ENCODE measurements at regions not wholly inside any gene's neighbourhood (a gene's known extent, or its start where the extent isn't known, plus 50 kb on each side); places are given as distances from the start of the nearest gene placed in this dataset.

- TF ChIP-seq CTCF (IDR thresholded peaks at IDR 0.05): no peak
- no peak for TF ChIP-seq ZFX (IDR thresholded peaks at IDR 0.05; ENCODE audit: borderline replicate concordance)
- H3K27ac ChIP-seq: no peak overlapping the region
Measured at GRCh38 chr15:69826819-69827175, 270.9 kb downstream of the TLE3 start.

- TF ChIP-seq ZFX (IDR thresholded peaks at IDR 0.05; ENCODE audit: borderline replicate concordance) (no peak), CTCF (IDR thresholded peaks at IDR 0.05) (no peak)
- H3K27ac ChIP-seq: no peak overlapping the region
Measured at GRCh38 chr15:69827751-69828150, 270.0 kb downstream of the TLE3 start.

- no peak for TF ChIP-seq ZFX (IDR thresholded peaks at IDR 0.05; ENCODE audit: borderline replicate concordance)
- TF ChIP-seq CTCF (IDR thresholded peaks at IDR 0.05): no peak
- no peak overlapping the region for H3K27ac ChIP-seq
Measured at GRCh38 chr15:69828181-69828828, 269.4 kb downstream of the TLE3 start.

- H3K27ac ChIP-seq: no peak overlapping the region
- TF ChIP-seq CTCF (IDR thresholded peaks at IDR 0.05): no peak
- TF ChIP-seq ZFX (IDR thresholded peaks at IDR 0.05; ENCODE audit: borderline replicate concordance): no peak
Measured at GRCh38 chr15:69829974-69830373, 267.7 kb downstream of the TLE3 start.

- no peak overlapping the region for H3K27ac ChIP-seq
- TF ChIP-seq CTCF (IDR thresholded peaks at IDR 0.05) (no peak), ZFX (IDR thresholded peaks at IDR 0.05; ENCODE audit: borderline replicate concordance) (no peak)
Measured at GRCh38 chr15:69830430-69830829, 267.3 kb downstream of the TLE3 start.

- H3K27ac ChIP-seq: no peak overlapping the region
- TF ChIP-seq ZFX (IDR thresholded peaks at IDR 0.05; ENCODE audit: borderline replicate concordance) (no peak), CTCF (IDR thresholded peaks at IDR 0.05) (no peak)
Measured at GRCh38 chr15:69830876-69831275, 266.8 kb downstream of the TLE3 start.

- H3K27ac ChIP-seq: no peak overlapping the region
- no peak for TF ChIP-seq ZFX (IDR thresholded peaks at IDR 0.05; ENCODE audit: borderline replicate concordance)
- no peak for TF ChIP-seq CTCF (IDR thresholded peaks at IDR 0.05)
Measured at GRCh38 chr15:69834267-69834666, 263.4 kb downstream of the TLE3 start.

Data from 22Rv1 (cell line).